ENCODE measurements at regions not wholly inside any gene's neighbourhood (a gene's known extent, or its start where the extent isn't known, plus 50 kb on each side); places are given as distances from the start of the nearest gene placed in this dataset.

- H3K79me2 ChIP-seq (ENCODE audit: insufficient read depth): no peaks in the 10 kb centered on the region
- no peaks in the 10 kb centered on the region for H3K9me2 ChIP-seq
- H2AFZ ChIP-seq (ENCODE audit: low read depth): no peak overlapping the region
- H3K4me2 ChIP-seq: no peak overlapping the region
- no peaks in the 10 kb centered on the region for H3K36me3 ChIP-seq (replicated peaks in 1 of 2; ENCODE audit: control insufficient read depth in 1 of 2, insufficient read depth in 2 of 2, low read length in 1 of 2)
- ChIA-PET CTCF (no interaction called here), POLR2A (no interaction called here)
- no peaks in the 10 kb centered on the region for H3F3A ChIP-seq (replicated peaks; ENCODE audit: insufficient read depth)
- H3K4me3 ChIP-seq (ENCODE audit: low read depth in 2 of 2, low read length in 1 of 2): no peak overlapping the region
- H3K9ac ChIP-seq: no peak overlapping the region
- TF ChIP-seq EZH2phosphoT487 (IDR thresholded peaks at IDR 0.05; ENCODE audit: borderline replicate concordance, low read depth) (no peak), POLR2AphosphoS5 (IDR thresholded peaks at IDR 0.05; ENCODE audit: low read depth, low read length) (no peak), TAF1 (IDR thresholded peaks at IDR 0.05; ENCODE audit: borderline replicate concordance, low read depth, low read length) (no peak), GATA2 (CRISPR knock-in tag; IDR thresholded peaks at IDR 0.05) (no peak), TEAD4 (IDR thresholded peaks at IDR 0.05; ENCODE audit: borderline replicate concordance, insufficient read depth) (no peak), IRF3 (IDR thresholded peaks at IDR 0.05; ENCODE audit: low read depth, low read length) (no peak), MXI1 (IDR thresholded peaks at IDR 0.05; ENCODE audit: low read depth, low read length) (no peak), FOSL2 (IDR thresholded peaks at IDR 0.05; ENCODE audit: borderline replicate concordance, low read depth) (no peak), TCF12 (IDR thresholded peaks at IDR 0.05) (no peak), RXRA (IDR thresholded peaks at IDR 0.05; ENCODE audit: borderline replicate concordance, low read depth) (no peak), ELF1 (IDR thresholded peaks at IDR 0.05) (no peak), RCOR1 (IDR thresholded peaks at IDR 0.05; ENCODE audit: low read length) (no peak), FOXM1 (IDR thresholded peaks at IDR 0.05; ENCODE audit: low read depth) (no peak), RFX5 (IDR thresholded peaks at IDR 0.05; ENCODE audit: low read length) (no peak)
- TF ChIP-seq, protein P1, sequence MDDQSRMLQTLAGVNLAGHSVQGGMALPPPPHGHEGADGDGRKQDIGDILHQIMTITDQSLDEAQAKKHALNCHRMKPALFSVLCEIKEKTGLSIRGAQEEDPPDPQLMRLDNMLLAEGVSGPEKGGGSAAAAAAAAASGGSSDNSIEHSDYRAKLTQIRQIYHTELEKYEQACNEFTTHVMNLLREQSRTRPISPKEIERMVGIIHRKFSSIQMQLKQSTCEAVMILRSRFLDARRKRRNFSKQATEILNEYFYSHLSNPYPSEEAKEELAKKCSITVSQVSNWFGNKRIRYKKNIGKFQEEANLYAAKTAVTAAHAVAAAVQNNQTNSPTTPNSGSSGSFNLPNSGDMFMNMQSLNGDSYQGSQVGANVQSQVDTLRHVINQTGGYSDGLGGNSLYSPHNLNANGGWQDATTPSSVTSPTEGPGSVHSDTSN (IDR thresholded peaks at IDR 0.05): no peak
- TF ChIP-seq, protein P2, sequence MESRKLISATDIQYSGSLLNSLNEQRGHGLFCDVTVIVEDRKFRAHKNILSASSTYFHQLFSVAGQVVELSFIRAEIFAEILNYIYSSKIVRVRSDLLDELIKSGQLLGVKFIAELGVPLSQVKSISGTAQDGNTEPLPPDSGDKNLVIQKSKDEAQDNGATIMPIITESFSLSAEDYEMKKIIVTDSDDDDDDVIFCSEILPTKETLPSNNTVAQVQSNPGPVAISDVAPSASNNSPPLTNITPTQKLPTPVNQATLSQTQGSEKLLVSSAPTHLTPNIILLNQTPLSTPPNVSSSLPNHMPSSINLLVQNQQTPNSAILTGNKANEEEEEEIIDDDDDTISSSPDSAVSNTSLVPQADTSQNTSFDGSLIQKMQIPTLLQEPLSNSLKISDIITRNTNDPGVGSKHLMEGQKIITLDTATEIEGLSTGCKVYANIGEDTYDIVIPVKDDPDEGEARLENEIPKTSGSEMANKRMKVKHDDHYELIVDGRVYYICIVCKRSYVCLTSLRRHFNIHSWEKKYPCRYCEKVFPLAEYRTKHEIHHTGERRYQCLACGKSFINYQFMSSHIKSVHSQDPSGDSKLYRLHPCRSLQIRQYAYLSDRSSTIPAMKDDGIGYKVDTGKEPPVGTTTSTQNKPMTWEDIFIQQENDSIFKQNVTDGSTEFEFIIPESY (IDR thresholded peaks at IDR 0.05; ENCODE audit: borderline replicate concordance, low read depth): no peak
- TF ChIP-seq, protein P3, sequence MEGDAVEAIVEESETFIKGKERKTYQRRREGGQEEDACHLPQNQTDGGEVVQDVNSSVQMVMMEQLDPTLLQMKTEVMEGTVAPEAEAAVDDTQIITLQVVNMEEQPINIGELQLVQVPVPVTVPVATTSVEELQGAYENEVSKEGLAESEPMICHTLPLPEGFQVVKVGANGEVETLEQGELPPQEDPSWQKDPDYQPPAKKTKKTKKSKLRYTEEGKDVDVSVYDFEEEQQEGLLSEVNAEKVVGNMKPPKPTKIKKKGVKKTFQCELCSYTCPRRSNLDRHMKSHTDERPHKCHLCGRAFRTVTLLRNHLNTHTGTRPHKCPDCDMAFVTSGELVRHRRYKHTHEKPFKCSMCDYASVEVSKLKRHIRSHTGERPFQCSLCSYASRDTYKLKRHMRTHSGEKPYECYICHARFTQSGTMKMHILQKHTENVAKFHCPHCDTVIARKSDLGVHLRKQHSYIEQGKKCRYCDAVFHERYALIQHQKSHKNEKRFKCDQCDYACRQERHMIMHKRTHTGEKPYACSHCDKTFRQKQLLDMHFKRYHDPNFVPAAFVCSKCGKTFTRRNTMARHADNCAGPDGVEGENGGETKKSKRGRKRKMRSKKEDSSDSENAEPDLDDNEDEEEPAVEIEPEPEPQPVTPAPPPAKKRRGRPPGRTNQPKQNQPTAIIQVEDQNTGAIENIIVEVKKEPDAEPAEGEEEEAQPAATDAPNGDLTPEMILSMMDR (IDR thresholded peaks at IDR 0.05): no peak
- TF ChIP-seq, protein P4, sequence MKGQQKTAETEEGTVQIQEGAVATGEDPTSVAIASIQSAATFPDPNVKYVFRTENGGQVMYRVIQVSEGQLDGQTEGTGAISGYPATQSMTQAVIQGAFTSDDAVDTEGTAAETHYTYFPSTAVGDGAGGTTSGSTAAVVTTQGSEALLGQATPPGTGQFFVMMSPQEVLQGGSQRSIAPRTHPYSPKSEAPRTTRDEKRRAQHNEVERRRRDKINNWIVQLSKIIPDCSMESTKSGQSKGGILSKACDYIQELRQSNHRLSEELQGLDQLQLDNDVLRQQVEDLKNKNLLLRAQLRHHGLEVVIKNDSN (IDR thresholded peaks at IDR 0.05; ENCODE audit: borderline replicate concordance, low read depth): no peak
- no peaks in the 10 kb centered on the region for H4K20me1 ChIP-seq (ENCODE audit: insufficient read depth)
- 78% methylated on average over 5 of the region's 5 CpGs for WGBS (ENCODE audit: low lambda C conversion rate)
- H3K9me3 ChIP-seq: no peaks in the 10 kb centered on the region
- H3K27me3 ChIP-seq (ENCODE audit: insufficient read depth): no peaks in the 10 kb centered on the region
- no peak for DNase-seq
- H3K4me1 ChIP-seq (ENCODE audit: control insufficient read depth in 1 of 2, insufficient read depth in 2 of 2, low read depth in 1 of 2, low read length in 1 of 2): peaks cover 0 to 4% of the 10 kb centered on the region in 2 experiments; a peak in 2 of 4 replicates
- no peak overlapping the region for H3K27ac ChIP-seq (ENCODE audit: low read depth in 2 of 2, low read length in 1 of 2)
Observed at GRCh38 chr3:64761729-64762128, 73.9 kb upstream of the ADAMTS9 start.
